H1 (cell line): ENCODE measurements at regions not wholly inside any gene's neighbourhood (a gene's known extent, or its start where the extent isn't known, plus 50 kb on each side); places are given as distances from the start of the nearest gene placed in this dataset.

Source experiments
- BACH1 ChIP-seq: IDR thresholded peaks from 2 replicates; pipeline ENCODE4 v1.6.1; 2012; ENCODE audit warnings: low read length, improper control_type of control experiment
- CHD7 ChIP-seq: fragments of 300-600 bp; sonication (generic); IDR thresholded peaks from 2 replicates; pipeline ENCODE4 v1.7.1; 2012; ENCODE audit warnings: low read length, moderate library complexity, mild to moderate bottlenecking, inconsistent platforms; ENCODE audit not compliant: insufficient replicate concordance
- CREB1 ChIP-seq: IDR thresholded peaks from 2 replicates; pipeline ENCODE4 v1.6.1; 2012; ENCODE audit warnings: inconsistent platforms
- CTBP2 ChIP-seq: IDR thresholded peaks from 2 replicates; pipeline ENCODE4 v1.7.0; 2011; ENCODE audit warnings: borderline replicate concordance, mild to moderate bottlenecking, moderate library complexity, mixed read lengths, low read length; ENCODE audit not compliant: insufficient read depth, insufficient read length
- CTCF ChIP-seq, 3 experiments: IDR thresholded peaks; 1 replicate in 2 of 3; 2 replicates in 1 of 3; pipeline versions ENCODE4 v1.5.1 to v1.6.1; 2011; ENCODE audit warnings: low read length in 3 of 3, mild to moderate bottlenecking in 3 of 3, inconsistent platforms in 2 of 3, low read depth in 1 of 3, moderate library complexity in 1 of 3; ENCODE audit not compliant: insufficient read depth in 1 of 3; ENCODE audit errors: control extremely low read depth in 1 of 3
- EZH2 ChIP-seq: fragments of 200-600 bp; sonication (generic); IDR thresholded peaks from 2 replicates; pipeline ENCODE4 v1.7.1; 2012; ENCODE audit warnings: low read depth, mild to moderate bottlenecking, moderate library complexity, low read length, inconsistent platforms; ENCODE audit not compliant: severe bottlenecking
- POU5F1 ChIP-seq: IDR thresholded peaks from 2 replicates; pipeline ENCODE4 v1.6.1; 2011; ENCODE audit warnings: low read depth, mild to moderate bottlenecking, low read length, moderate library complexity
- RXRA ChIP-seq: IDR thresholded peaks from 2 replicates; pipeline ENCODE4 v1.6.1; 2011; ENCODE audit warnings: low read depth, mild to moderate bottlenecking, low read length, moderate library complexity; ENCODE audit not compliant: insufficient read depth
- SP2 ChIP-seq: IDR thresholded peaks from 2 replicates; pipeline ENCODE4 v1.6.1; 2012; ENCODE audit warnings: mild to moderate bottlenecking, low read length, inconsistent platforms
- TAF7 ChIP-seq: optimal IDR thresholded peaks from 2 replicates; pipeline ENCODE3; 2011; ENCODE audit warnings: low read depth, mild to moderate bottlenecking, inconsistent platforms, low read length, moderate library complexity, borderline replicate concordance

GRCh38 chr3:70800951-70801350, 488.5 kb upstream of the MDFIC2 start (continued):
- TF ChIP-seq CHD7 (no peak), CTCF (IDR thresholded peaks at IDR 0.05; ENCODE audit: control extremely low read depth in 1 of 3, insufficient read depth in 1 of 3, low read depth in 1 of 3, low read length in 3 of 3) (no peak), EZH2 (no peak), TAF7 (no peak), CREB1 (no peak), CTBP2 (no peak), BACH1 (no peak), POU5F1 (no peak), SP2 (no peak), RXRA (no peak)
